NOMO-1 (cell line): ENCODE measurements at regions not wholly inside any gene's neighbourhood (a gene's known extent, or its start where the extent isn't known, plus 50 kb on each side); places are given as distances from the start of the nearest gene placed in this dataset.
"Not testable (repeated sequence)": the region's sequence is repeated elsewhere in the genome, so short reads cannot be mapped to it uniquely, and the experiment has no call there.

ENCODE experiments used
- DNase-seq, 2 experiments: peaks; one replicate each; lab custom pipeline; 2025; ENCODE audit not compliant: unreplicated experiment in 2 of 2; lab: John Stamatoyannopoulos, UW

DNA sequence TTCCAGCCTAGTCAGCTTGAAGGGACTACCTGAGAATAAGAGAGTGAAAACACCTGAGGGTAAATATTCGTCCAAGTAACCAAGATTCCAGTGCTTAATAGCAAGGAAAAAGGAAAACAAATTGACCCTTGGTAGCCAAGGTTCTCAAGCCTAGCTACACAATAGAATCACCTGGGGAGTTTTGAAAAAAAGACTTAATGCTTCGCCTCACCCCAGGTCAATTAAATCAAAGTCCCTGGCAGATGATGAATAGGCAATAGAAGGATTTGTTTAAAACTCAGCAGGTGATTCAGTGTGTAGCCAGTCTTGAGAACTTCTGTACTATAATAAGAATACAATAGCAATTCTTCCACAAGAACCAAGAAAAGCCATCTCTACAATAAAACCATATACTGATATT is 500.2 kb downstream of the XIRP2 start:
- DNase-seq = no peak

DNA sequence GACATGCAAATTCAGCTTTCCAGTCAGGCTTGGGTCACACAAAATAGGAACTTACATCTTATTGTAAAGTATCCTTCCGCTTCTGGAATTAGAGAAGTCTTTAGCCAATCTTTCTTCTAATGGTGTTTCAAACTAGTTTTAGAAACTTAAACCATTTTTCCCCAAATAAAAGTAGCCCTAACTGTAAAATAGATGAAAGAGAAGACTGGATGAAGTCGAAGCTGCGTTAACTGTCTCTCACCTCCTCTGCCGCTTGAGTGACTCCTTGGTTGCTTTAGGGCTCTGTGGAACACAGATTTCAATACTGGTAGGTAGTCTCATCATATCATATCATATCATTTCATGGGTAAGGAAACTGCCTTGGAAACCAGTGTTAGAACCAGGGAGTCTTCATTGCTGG is 498.4 kb downstream of the XIRP2 start:
- no peak for DNase-seq

DNA sequence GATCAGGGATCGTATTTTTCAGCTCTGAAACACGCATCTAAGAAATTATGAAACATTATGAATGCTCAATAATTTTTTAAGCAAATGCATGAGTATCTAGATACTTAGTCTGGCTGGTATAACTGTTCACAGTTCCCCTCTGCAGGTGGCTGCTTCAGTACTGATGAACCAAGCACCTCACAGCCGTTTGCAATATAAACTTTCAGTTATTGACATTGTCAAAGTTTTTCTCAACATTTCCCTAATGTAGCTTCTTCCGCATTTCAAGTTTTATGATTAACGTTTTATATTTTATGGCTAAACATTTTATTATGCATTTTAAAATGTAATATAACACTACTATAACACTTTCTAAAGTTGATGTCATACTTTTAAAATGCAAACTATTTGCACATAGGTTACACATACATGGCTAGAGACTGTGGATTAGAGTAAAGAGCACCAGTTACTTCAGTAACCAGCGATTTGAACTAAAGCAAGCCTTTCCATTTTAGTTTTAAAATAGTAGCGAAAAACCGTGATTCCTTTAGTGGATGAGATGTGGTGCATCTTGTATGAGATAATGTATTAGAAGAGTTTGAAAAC is 495.4 kb downstream of the XIRP2 start:
- no peak for DNase-seq

DNA sequence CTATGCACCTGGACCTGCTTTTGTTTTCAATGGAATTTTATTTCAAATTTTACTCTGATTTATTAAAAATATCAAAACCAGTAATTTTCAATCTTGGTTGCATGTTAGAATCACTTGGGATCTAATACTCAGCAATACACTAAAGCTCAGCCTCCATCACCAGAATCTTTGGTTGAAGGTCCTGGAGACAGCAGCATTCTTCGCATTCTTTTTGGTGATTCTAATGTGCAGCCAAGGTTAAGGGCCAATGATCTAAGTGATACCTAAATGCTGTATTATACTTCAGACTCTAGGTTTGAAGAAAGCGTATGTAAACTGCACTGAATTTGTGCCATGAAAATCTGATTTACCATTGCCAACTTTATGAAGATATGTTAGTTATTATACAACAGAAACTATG is 493.1 kb downstream of the XIRP2 start:
- no peak for DNase-seq

DNA sequence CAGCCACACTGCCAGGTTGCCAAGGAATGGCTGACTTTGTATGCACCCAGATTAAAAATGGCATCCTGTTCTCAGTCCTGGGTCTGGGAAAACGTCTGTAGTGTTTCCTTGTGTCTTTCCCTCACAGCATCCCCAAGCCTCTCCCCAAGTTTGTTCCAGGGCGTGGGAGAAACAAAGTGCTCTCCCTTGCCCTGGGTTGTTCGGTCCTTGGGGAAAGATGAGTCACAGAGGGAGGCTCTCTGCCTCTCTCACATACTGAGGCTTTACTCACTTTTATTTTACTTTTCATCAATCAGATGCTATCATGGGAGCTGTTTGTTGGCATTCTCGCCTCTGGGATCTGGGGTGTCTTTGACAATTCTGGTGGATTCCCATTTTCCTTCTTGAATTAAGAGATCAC is 492.3 kb downstream of the XIRP2 start:
- DNase-seq = no peak

DNA sequence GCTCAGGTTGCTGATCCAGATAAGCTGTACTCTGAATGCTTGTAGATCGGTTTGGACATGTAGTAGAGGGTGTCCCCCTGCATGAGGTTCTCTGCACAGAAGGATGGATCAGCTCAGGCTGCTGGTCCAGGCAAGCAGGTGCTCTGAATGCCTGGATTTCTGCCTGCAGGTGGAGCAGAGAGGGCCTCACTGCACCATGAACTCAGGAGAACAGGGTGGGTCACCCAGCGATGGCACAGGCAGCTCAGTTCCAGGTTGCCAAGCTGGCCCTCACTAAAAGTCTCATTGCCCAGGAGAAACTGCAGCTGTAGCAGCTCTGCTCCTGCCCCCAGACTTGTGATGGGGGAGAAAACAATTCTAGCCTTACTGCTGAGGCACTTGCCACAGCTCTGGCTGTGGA is 491.8 kb downstream of the XIRP2 start:
- no peak for DNase-seq

DNA sequence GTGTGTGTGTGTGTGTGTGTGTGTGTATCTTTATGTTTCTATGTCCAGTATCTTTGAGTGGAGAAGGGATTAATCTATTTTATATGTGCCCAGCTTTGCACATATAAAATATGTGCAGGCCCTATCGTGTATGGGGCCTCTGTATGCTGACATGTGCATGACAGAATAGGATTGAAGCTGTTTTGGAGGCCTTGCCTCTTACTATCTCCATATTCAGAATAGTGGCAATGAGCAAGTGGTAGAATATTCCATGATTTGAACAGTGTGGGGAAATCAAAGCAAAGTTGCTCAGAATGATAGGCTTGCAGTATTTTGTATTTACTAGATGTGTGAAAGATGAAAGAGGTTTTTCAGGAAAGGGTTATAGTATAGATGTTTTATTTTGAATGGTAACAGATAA is 480.8 kb downstream of the XIRP2 start:
- no peak for DNase-seq

DNA sequence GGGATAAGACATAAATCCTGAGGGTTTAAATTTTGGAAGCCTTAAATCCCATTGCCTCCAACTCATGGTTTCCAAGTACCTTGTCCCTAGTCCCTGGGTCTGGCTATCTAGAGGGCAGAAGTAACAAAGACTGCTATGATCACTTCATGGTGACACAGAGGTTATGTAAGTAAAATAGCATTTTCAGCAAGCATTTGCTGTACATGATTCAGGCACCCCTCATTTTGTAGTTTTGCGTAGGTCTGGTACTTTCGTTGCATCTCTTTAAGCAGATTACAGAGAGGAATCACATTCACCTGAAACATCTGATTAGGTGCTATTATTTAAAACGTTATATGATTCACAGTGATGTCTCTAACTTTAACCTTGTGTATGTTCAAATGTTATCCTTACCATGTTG is 480.1 kb downstream of the XIRP2 start:
- no peak for DNase-seq

DNA sequence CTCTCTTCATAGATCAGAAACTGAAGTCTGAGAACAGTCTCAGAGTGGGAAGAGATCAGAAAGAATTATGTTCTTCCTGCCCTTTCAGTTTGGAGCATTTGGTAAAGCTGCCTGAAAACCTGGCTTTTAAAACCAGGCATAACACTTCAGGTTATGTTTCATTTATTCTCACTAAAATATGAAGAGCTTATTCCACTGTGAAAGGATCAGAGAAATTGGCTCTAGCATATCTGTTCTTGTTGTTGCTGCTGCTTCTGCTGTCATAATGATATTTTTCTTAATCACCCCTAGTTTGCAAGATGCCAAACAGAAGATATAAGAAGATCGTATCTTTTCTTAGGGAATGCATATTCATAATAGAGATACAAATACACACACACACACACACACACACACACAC is 476.9 kb downstream of the XIRP2 start:
- no peak for DNase-seq

DNA sequence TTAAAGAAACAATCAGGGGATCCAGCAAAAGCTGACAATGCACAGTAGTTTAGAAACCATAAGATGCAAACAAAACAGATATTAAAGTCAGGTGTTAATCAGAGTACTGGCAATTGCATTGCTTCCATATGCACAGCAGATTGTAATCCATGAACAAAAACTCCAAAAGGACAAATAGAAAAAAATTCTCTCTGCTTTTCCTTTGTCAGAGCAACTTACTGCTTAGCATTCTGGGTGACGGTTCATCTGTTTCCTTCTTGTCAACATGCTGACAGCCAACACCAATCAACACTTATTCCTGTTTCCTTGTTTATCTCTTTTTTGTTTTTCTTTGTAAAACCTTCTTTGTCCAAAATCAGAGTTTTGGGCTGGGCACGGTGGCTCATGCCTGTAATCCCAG is 473.1 kb downstream of the XIRP2 start:
- DNase-seq = no peak

DNA sequence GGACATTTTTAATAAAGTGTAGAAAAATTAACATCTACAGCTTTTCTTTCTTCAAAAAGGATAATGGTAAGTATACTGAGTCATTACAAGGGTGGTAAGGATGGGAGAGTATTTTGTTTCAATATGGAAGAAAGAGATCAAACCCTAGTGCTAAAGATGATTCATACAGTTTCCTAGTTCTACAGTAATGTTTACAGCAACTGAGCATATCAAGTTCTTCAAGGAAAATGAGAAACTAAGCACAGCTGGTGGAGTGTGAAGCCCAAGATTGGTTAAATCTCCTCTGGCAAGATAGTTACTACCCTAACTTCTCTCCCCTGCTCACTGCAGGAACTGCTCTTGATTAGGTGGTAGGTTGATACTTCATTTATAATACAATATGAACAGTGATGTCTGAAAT is 467.5 kb downstream of the XIRP2 start:
- no peak for DNase-seq

DNA sequence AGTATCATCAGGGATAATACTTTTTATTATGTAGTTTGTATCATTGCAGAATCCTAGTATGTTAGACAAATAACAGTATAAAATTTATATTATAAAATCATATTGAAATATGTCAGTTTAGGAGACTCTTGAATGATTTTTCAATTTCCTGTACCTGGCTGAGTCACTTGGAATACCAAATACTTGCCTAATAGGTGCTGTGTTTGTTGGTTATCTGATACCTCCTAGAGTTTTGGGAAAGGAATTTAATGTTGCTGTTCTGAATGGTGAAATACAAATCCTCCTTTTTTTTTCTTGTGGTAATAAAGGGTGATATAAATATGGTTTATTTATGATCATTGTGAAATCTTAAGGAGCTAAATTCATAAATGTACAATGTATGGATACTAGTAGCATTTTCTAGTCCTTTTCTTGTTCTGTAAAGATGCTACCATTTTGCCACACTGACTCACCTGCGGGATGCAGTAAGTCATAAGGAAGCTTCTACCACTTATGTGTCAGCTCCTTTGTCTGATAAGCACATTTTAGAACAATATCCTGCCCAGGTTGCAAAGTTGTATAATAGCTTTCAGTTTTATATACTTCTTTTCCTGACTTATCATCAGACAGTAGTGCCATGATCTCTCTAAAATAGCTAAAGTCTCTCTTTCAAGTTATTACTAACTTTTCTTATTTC is 465.5 kb downstream of the XIRP2 start:
- DNase-seq = no peak

DNA sequence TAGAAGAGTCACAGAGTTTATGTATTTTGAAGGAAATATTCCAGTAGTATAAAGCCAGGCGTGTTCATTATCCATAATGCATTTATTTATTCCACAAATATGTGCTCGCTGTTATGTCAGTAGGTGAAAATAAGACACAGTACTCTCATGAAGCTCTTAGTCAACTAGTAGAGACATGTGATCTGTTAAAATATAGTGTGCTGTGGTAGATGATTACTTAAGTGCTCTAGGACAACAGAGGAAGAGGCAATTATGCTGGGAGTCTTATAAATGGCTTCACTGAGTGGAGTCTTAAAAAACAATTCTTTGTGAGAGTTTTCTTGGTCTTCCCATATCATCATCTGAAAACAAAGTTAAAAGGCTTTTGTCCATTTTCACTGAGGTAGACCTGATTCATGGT is 457.3 kb downstream of the XIRP2 start:
- DNase-seq = no peak

DNA sequence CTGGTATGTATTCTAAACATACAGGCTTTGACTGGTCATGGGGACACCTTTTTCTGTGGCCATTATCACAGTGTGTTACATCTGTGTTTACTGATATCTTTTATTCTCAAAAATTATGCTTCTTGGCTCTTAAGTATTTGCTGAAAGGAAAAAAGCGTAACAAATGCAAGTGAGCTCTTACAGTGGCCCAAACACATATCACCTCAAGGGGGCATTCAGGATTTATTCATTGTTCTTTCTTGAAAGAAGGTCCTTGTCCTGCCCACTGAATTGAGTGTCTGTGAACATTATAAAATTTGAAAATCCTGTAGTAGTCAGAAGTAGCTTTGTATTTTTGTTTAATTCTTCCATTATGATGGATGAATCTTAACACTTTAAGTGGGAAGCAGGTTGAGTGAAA is 454.5 kb downstream of the XIRP2 start:
- DNase-seq = no peak

DNA sequence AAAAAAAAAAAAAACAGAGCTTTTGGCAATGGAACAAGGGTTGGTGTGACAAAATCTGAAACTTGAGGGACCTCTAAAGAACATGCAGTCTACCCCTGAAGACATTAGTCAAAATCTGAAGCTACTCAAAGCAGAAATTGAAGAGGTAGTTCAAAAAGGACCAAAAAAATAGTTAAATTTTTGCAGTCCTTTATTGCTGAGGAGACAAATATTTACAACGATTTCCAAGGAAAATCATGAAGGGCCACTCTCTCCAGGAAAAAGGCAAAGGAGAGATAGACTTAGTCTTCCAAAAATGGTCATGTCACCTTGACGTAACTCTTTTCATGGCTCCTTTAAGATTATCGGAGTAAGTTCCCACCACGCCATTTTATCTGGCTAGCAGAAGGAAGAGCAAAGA is 452.0 kb downstream of the XIRP2 start:
- DNase-seq = no peak

DNA sequence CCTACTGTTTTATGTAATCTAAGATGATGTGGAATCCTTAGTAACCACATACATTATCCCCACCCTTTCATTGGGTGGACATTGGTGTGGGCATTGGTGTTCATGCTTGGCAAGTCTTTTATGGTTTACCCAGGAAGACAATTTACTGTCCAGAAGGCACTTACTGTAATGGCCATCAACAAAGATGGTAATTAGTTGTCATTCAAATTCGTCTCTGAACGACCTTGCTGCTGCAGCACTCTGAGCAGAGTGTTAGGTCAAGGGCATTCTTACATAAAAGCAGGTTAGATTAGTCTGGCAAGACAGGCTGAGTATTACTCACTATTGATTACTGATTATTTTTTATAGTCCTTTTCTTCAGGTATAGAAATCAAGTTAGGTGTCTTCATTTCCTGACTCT is 447.9 kb downstream of the XIRP2 start:
- no peak for DNase-seq

DNA sequence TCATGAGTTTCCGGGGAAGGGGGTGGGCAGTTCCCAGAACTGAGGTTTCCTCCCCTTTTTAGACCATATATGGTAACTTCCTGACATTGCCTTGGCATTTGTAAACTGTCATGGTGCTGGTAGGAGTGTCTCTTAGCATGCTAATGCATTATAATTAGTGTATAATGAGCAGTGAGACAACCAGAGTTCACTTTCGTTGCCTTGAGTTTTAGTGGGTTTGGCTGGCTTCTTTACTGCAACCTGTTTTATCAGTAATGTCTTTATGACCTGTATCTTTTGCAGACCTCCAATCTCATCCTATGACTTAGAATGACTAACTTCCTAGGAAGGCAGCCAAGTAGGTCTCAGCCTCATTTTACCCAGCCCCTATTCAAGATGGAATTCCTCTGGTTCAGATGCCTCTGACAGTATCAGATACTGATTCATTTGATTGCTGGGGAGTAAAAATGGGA is 447.3 kb downstream of the XIRP2 start:
- no peak for DNase-seq

DNA sequence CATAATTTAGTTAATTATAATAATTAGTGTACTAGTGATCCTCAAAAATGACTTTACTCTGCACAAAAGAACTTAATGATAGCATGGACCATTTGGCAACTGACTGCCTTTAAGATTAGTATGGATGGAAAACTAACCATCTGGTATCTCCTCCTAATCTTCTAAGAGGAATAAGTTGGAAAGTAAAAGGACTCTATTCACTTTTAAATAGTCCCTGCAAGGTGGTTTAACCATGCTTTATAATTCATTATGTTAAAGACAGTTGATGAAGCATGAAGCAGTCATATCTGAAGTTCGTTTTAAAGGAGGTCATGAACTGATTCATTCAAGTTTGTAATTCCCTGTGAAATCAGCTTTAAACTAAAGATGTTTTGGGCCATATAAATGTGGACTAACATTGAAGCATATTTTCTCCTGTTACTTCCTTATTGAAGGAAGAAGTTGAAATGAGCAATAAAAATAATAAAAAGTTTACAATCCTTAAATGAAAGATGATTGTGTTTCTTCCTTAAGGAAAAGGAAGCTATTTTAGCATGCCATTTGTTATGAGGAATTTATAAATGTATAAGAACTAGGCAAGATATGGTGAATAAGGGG is 446.0 kb downstream of the XIRP2 start:
- no peak for DNase-seq

DNA sequence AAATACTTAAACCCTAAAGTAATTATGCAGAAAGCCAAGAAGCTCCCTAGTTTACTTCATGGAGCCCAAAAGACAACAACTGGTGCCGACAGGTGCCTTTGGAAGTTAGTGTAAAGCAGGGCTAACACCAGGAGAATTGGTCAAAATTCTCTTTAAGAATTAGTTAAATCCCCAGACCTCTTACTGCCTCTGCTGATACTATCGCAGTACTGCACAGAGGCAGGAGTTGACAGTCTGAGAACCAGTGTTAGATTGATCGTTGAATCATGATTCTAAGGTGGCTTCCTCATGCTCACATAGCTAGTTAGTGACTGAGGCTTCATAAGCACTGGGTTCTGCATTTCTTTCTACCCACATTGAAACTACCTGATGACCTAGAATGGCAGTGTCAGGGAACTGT is 445.0 kb downstream of the XIRP2 start:
- no peak for DNase-seq

DNA sequence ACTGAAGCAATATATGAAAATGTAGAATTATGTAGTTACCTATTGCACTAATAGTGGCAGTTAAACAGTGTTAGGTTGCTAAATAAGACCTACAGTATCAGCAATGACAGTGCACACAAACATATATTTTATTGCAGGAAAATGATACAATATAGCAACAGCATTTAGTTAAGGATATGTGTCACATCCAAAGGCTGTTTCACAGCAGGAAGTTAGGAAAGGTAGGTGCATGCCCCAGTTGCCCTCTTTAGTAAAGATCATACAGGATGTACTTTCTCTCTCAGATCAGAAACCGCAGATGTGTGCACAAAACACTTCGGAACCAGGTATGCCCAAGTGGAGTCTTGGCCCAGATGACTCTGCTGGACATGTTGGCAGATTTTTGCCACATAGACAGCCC is 444.1 kb downstream of the XIRP2 start:
- no peak for DNase-seq

DNA sequence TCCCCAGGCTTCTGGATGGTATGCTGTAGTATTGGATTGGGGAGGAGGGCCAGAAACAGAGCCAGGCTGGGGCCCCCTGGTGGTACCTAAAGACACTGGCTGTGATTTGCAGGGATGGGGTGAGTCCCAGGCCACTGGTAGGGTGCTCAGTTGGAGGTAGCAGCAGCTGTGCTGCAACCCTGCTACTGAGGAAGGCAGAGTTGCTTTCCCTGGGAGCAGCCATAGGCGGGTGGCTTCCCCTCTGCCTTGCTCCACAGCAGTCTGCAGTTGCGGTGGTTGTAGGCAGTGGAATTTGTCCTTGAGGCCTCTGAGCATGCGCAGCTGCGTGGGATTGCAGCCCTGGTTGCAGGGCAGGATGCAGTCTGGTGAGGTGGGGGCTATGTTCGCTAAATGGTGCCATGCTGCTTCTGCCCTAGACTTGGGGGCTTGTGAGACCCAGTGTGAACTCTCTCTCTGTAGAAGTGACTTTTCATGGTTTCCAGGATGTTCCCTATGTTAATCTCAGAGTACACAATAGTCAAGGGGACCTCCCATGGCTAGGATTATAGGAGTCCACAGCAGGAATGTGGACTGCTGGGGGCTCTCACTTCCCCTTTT is 443.5 kb downstream of the XIRP2 start:
- DNase-seq = no peak

DNA sequence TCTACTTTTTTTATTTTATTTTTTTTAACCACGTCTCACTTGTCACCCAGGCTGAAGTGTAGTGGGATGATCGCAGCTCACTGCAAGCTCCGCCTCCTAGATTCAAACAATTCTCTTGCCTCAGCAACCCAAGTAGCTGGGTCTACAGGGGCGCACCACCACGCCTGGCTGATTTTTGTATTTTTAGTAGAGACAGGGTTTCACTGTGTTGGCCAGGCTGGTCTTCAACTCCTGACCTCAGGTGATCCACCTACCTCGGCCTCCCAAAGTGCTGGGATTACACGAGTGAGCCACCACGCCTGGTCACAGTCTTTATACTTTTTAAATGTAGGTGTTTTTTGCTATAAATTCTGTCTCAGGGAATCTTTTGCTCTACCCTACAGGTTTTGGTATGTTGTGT is 440.5 kb downstream of the XIRP2 start:
- not testable (repeated sequence) for DNase-seq
